ENCODE measurements at regions not wholly inside any gene's neighbourhood (a gene's known extent, or its start where the extent isn't known, plus 50 kb on each side); places are given as distances from the start of the nearest gene placed in this dataset.

DNA sequence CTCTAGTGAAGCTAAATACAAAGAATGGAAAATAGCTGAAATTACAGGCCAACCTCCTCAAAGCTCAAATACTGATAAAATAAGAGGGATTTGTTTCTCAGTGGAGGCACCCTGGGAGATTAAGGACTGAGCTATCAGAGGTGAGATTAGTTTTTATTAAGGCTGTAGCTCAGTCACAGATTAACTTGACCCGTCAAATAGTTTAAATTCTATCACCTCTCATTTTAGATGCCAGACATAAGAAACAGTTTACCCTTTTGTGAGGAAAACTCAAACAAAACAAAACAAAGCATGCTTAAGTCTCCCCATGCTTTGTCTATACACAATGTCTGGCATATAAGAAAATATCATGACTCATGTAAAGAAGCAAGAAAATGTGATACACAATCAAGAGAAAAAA is 208.3 kb upstream of the PMFBP1 start:
- TF ChIP-seq POLR2AphosphoS5 (IDR thresholded peaks at IDR 0.05) = no peak
- TF ChIP-seq, protein P1, sequence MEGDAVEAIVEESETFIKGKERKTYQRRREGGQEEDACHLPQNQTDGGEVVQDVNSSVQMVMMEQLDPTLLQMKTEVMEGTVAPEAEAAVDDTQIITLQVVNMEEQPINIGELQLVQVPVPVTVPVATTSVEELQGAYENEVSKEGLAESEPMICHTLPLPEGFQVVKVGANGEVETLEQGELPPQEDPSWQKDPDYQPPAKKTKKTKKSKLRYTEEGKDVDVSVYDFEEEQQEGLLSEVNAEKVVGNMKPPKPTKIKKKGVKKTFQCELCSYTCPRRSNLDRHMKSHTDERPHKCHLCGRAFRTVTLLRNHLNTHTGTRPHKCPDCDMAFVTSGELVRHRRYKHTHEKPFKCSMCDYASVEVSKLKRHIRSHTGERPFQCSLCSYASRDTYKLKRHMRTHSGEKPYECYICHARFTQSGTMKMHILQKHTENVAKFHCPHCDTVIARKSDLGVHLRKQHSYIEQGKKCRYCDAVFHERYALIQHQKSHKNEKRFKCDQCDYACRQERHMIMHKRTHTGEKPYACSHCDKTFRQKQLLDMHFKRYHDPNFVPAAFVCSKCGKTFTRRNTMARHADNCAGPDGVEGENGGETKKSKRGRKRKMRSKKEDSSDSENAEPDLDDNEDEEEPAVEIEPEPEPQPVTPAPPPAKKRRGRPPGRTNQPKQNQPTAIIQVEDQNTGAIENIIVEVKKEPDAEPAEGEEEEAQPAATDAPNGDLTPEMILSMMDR (IDR thresholded peaks at IDR 0.05) = no peak
- TF ChIP-seq EP300 (IDR thresholded peaks at IDR 0.05) = no peak
- TF ChIP-seq POLR2A (IDR thresholded peaks at IDR 0.05) = no peak
